Mesenchymal stem cell (in vitro differentiated cells and primary cell): ENCODE measurements at regions not wholly inside any gene's neighbourhood (a gene's known extent, or its start where the extent isn't known, plus 50 kb on each side); places are given as distances from the start of the nearest gene placed in this dataset.

Experiments used
- DNase-seq: peaks from one replicate; pipeline ENCODE4 v3.0.0-alpha.2; 2013
- H2AFZ ChIP-seq: one replicate; pipeline ENCODE4 v1.6.1; 2013; ENCODE audit warnings: low read depth, mild to moderate bottlenecking, control low read depth, inconsistent platforms, low read length, moderate library complexity
- H2AK5ac ChIP-seq: 2 replicates; pipeline ENCODE4 v1.6.1; 2013; ENCODE audit warnings: low read length, moderate library complexity, mild to moderate bottlenecking, inconsistent platforms; ENCODE audit not compliant: severe bottlenecking
- H2BK120ac ChIP-seq: one replicate; pipeline ENCODE4 v1.6.1; 2013; ENCODE audit warnings: low read depth, mild to moderate bottlenecking, inconsistent platforms, low read length, moderate library complexity
- H2BK12ac ChIP-seq, 2 experiments: one replicate each; pipeline ENCODE4 v1.6.1; 2013; ENCODE audit warnings: inconsistent platforms in 2 of 2, low read length in 2 of 2, mild to moderate bottlenecking in 2 of 2, moderate library complexity in 2 of 2, control low read depth in 1 of 2
- H2BK15ac ChIP-seq: one replicate; pipeline ENCODE4 v1.6.1; 2013; ENCODE audit warnings: mild to moderate bottlenecking, low read depth, inconsistent platforms; ENCODE audit not compliant: poor library complexity, severe bottlenecking
- H2BK5ac ChIP-seq: 2 replicates; pipeline ENCODE4 v1.6.1; 2013; ENCODE audit warnings: low read depth, mild to moderate bottlenecking, low read length, control low read depth, inconsistent platforms; ENCODE audit not compliant: poor library complexity, severe bottlenecking
- H3K14ac ChIP-seq, 2 experiments: one replicate each; pipeline ENCODE4 v1.6.1; 2013; ENCODE audit warnings: inconsistent platforms in 2 of 2, low read length in 2 of 2, control low read depth in 1 of 2, mild to moderate bottlenecking in 1 of 2, moderate library complexity in 1 of 2
- H3K18ac ChIP-seq, 2 experiments: one replicate each; pipeline ENCODE4 v1.6.1; 2013; ENCODE audit warnings: inconsistent platforms in 2 of 2, low read length in 2 of 2, control low read depth in 1 of 2, low read depth in 1 of 2, mild to moderate bottlenecking in 1 of 2
- H3K23ac ChIP-seq, 2 experiments: one replicate each; pipeline ENCODE4 v1.6.1; 2013; ENCODE audit warnings: inconsistent platforms in 2 of 2, low read length in 2 of 2, mild to moderate bottlenecking in 2 of 2, moderate library complexity in 2 of 2, control low read depth in 1 of 2
- H3K27ac ChIP-seq: 2 replicates; pipeline ENCODE4 v1.5.1; 2013; ENCODE audit warnings: mild to moderate bottlenecking, moderate library complexity, low read length, control low read depth, inconsistent platforms; ENCODE audit not compliant: poor library complexity, severe bottlenecking
- H3K27me3 ChIP-seq, 2 experiments: 2 replicates each; pipeline versions ENCODE4 v1.6.1 to v1.7.0; 2013; ENCODE audit warnings: low read length in 2 of 2, mild to moderate bottlenecking in 2 of 2, moderate library complexity in 2 of 2, control low read depth in 1 of 2, inconsistent platforms in 1 of 2; ENCODE audit not compliant: control insufficient read depth in 1 of 2, insufficient read depth in 1 of 2
- H3K36me3 ChIP-seq, 2 experiments: 2 replicates each; pipeline versions ENCODE4 v1.6.1 to v1.7.0; 2013; ENCODE audit warnings: low read length in 2 of 2, control low read depth in 1 of 2, inconsistent platforms in 1 of 2, low read depth in 1 of 2, mild to moderate bottlenecking in 1 of 2; ENCODE audit not compliant: insufficient read depth in 2 of 2, control insufficient read depth in 1 of 2
- H3K4ac ChIP-seq, 2 experiments: one replicate each; pipeline ENCODE4 v1.6.1; 2013; ENCODE audit warnings: inconsistent platforms in 2 of 2, low read length in 2 of 2, mild to moderate bottlenecking in 2 of 2, moderate library complexity in 2 of 2, control low read depth in 1 of 2, low read depth in 1 of 2
- H3K4me1 ChIP-seq: 2 replicates; pipeline ENCODE4 v1.6.1; 2013; ENCODE audit warnings: low read depth, low read length, control low read depth; ENCODE audit not compliant: control insufficient read depth, insufficient read depth
- H3K4me2 ChIP-seq: 2 replicates; pipeline ENCODE4 v1.6.1; 2013; ENCODE audit warnings: low read length, mild to moderate bottlenecking, inconsistent platforms; ENCODE audit not compliant: poor library complexity, severe bottlenecking
- H3K4me3 ChIP-seq, 2 experiments: 2 replicates each; pipeline versions ENCODE4 v1.5.1 to v1.7.0; 2013; ENCODE audit warnings: low read length in 2 of 2, mild to moderate bottlenecking in 2 of 2, control low read depth in 1 of 2, low read depth in 1 of 2; ENCODE audit not compliant: insufficient read depth in 1 of 2
- H3K79me1 ChIP-seq: replicated peaks from 2 replicates; pipeline ENCODE4 v1.6.1; 2013; ENCODE audit warnings: mild to moderate bottlenecking, control low read depth, low read length, inconsistent platforms; ENCODE audit not compliant: poor library complexity, severe bottlenecking
- H3K9ac ChIP-seq: 2 replicates; pipeline ENCODE4 v1.7.0; 2013; ENCODE audit warnings: mild to moderate bottlenecking, low read length, moderate library complexity
- H3K9me3 ChIP-seq: 2 replicates; pipeline ENCODE4 v1.7.0; 2013; ENCODE audit warnings: mild to moderate bottlenecking, low read length; ENCODE audit not compliant: control insufficient read depth
- H4K8ac ChIP-seq: one replicate; pipeline ENCODE4 v1.6.1; 2013; ENCODE audit warnings: inconsistent platforms, mild to moderate bottlenecking, low read length, moderate library complexity
- H4K91ac ChIP-seq: one replicate; pipeline ENCODE4 v1.6.1; 2013; ENCODE audit warnings: mild to moderate bottlenecking, low read length, inconsistent platforms
- WGBS: methylation state at CpG from one replicate; pipeline ENCODE4 v1.1.7; 2013; ENCODE audit warnings: mixed read lengths; 5-methylcytosine and 5-hydroxymethylcytosine counted together

DNA sequence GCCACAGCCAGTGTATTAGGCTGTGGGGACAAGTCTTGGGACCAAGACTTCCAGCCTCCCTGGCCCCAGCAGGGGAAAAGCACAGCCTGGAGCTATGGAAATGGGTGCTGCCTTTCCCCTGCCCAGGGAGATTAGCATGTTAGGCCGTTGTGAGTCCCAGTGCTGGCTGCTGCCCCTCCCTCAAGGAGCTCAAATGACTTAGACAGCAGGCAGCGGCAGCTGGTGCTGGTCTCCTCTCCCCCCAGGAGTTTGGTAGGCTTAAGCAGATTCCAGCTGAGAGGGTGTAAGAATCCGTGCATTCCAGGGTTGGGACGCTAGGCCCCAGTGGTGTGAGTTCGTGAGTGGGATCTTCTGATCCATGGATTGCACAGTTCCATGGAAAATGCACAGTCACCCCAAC is 301.5 kb upstream of the PHF14 start:
- no peak overlapping the region for H3K23ac ChIP-seq
- H3K27me3 ChIP-seq: no peaks in the 10 kb centered on the region
- no peak overlapping the region for H4K8ac ChIP-seq
- H3K4me3 ChIP-seq: no peak overlapping the region
- DNase-seq: no peak
- WGBS: 79% methylated on average over 5 of the region's 5 CpGs
- no peak overlapping the region for H3K4me2 ChIP-seq
- no peak overlapping the region for H2AFZ ChIP-seq
- H2BK5ac ChIP-seq: no peak overlapping the region
- H2BK12ac ChIP-seq: no peak overlapping the region
- no peaks in the 10 kb centered on the region for H3K36me3 ChIP-seq
- H3K9me3 ChIP-seq: peaks cover 3% of the 10 kb centered on the region
- H2BK15ac ChIP-seq: no peak overlapping the region
- H4K91ac ChIP-seq: no peak overlapping the region
- H3K79me1 ChIP-seq: no peaks in the 10 kb centered on the region
- no peaks in the 10 kb centered on the region for H3K4me1 ChIP-seq
- H3K27ac ChIP-seq: no peak overlapping the region
- H3K18ac ChIP-seq: no peak overlapping the region
- H3K9ac ChIP-seq: no peak overlapping the region
- no peak overlapping the region for H3K14ac ChIP-seq
- no peak overlapping the region for H3K4ac ChIP-seq
- no peak overlapping the region for H2AK5ac ChIP-seq
- H2BK120ac ChIP-seq: no peak overlapping the region

DNA sequence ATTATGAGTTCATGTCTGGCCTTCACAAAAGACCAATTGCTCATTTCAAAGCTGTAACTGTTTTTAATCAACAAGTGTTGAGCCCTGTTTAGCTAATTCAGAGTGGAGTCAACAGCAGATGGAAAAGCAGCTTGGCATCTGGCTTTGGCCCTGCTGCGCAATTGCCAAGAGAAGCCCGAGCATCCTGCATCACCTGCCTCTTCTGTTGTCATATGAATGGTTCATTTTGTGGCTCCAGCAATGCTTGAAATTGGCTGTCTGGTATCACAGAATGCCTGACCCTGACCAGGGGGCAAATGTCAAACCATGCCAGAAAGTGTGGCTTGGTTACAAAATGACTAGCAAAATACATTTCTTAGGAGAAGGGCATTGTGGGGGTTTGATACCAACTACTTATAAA is 296.5 kb upstream of the PHF14 start:
- H3K4me2 ChIP-seq: no peak overlapping the region
- H3K27me3 ChIP-seq: no peaks in the 10 kb centered on the region
- H2BK120ac ChIP-seq: no peak overlapping the region
- no peak overlapping the region for H3K4me3 ChIP-seq
- no peak overlapping the region for H3K27ac ChIP-seq
- H4K8ac ChIP-seq: no peak overlapping the region
- 81% methylated on average over 2 of the region's 2 CpGs for WGBS
- no peak overlapping the region for H3K18ac ChIP-seq
- H2BK5ac ChIP-seq: no peak overlapping the region
- no peaks in the 10 kb centered on the region for H3K79me1 ChIP-seq
- peaks cover 3% of the 10 kb centered on the region for H3K9me3 ChIP-seq
- no peak for DNase-seq
- H3K36me3 ChIP-seq: no peaks in the 10 kb centered on the region
- no peak overlapping the region for H3K14ac ChIP-seq
- H3K9ac ChIP-seq: no peak overlapping the region
- no peak overlapping the region for H2AFZ ChIP-seq
- no peak overlapping the region for H2BK15ac ChIP-seq
- H3K4me1 ChIP-seq: no peaks in the 10 kb centered on the region
- no peak overlapping the region for H2AK5ac ChIP-seq
- H3K4ac ChIP-seq: no peak overlapping the region
- no peak overlapping the region for H4K91ac ChIP-seq
- H2BK12ac ChIP-seq: no peak overlapping the region
- no peak overlapping the region for H3K23ac ChIP-seq

DNA sequence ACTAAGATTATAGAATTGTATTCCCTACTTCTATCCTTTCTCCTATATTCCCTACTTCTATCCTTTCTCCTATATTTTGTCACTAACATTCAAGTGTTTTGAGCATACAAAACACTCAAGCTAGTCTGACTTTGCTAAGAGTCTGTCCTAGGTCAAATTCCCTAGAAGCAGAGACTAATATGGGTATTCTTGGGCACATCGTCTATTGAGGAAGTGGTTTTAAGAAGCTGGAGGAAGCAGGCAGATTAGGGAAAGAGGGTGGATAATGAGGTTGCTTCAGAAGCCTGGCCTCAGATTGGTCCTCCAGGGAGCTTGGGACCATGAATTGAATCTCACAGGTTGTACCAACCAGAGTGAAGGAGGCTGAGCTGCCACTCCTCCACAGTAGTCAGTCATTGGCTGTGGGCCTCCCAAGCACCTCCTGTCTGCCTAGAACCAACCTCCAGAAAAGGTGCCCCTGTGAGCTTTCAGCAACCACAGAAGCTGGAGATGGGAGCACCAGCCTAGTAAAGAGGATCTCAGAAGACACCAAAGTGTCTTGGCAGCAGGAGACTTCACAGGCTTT is 295.9 kb upstream of the PHF14 start:
- peaks cover 3% of the 10 kb centered on the region for H3K9me3 ChIP-seq
- H2BK12ac ChIP-seq: no peak overlapping the region
- no peak overlapping the region for H3K4ac ChIP-seq
- no peak overlapping the region for H2AK5ac ChIP-seq
- no peak overlapping the region for H3K4me2 ChIP-seq
- no peak overlapping the region for H3K14ac ChIP-seq
- no peak overlapping the region for H4K91ac ChIP-seq
- no peak overlapping the region for H2BK15ac ChIP-seq
- no peaks in the 10 kb centered on the region for H3K27me3 ChIP-seq
- H4K8ac ChIP-seq: no peak overlapping the region
- H3K9ac ChIP-seq: no peak overlapping the region
- no peak overlapping the region for H3K27ac ChIP-seq
- no peak overlapping the region for H3K23ac ChIP-seq
- no peak overlapping the region for H3K18ac ChIP-seq
- H3K4me1 ChIP-seq: no peaks in the 10 kb centered on the region
- H2BK5ac ChIP-seq: no peak overlapping the region
- no peak overlapping the region for H3K4me3 ChIP-seq
- 89% methylated on average over 1 of the region's 1 CpG for WGBS
- H2AFZ ChIP-seq: no peak overlapping the region
- no peak overlapping the region for H2BK120ac ChIP-seq
- no peaks in the 10 kb centered on the region for H3K36me3 ChIP-seq
- DNase-seq: no peak
- no peaks in the 10 kb centered on the region for H3K79me1 ChIP-seq

DNA sequence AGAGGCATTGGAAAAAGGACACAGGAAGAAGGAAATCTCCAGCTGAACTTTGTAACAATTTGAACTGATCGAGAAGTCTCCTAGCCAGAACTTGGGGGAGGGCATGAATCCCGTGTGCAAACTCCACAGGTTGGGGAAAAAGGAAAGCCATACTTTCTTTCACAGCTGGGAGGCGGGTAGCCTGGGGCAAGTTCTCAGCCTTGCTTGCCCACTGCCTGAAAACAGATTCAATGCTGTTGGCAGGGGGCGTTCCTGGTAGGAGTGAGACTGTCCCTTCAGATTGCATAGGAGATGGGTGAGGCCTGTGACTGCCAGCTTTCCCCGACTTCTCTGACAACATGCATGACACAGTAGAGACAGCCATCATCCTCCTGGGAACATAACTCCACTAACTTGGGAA is 289.1 kb upstream of the PHF14 start:
- Histone ChIP-seq H4K8ac (no peak overlapping the region), H3K23ac (no peak overlapping the region), H3K4ac (no peak overlapping the region), H2BK120ac (no peak overlapping the region), H3K36me3 (no peaks in the 10 kb centered on the region), H2BK12ac (no peak overlapping the region), H4K91ac (no peak overlapping the region), H3K18ac (no peak overlapping the region), H3K27me3 (no peaks in the 10 kb centered on the region), H3K4me2 (no peak overlapping the region), H3K27ac (no peak overlapping the region), H3K4me1 (no peaks in the 10 kb centered on the region), H2BK15ac (no peak overlapping the region), H2AK5ac (no peak overlapping the region), H3K9ac (no peak overlapping the region), H3K14ac (no peak overlapping the region), H3K9me3 (peaks cover 2% of the 10 kb centered on the region), H2BK5ac (no peak overlapping the region), H3K79me1 (no peaks in the 10 kb centered on the region), H2AFZ (no peak overlapping the region), H3K4me3 (no peak overlapping the region)
- DNase-seq: no peak
- 82% methylated on average over 5 of the region's 5 CpGs for WGBS
